Adrenal gland (tissue), 5 donors: ENCODE measurements at regions not wholly inside any gene's neighbourhood (a gene's known extent, or its start where the extent isn't known, plus 50 kb on each side); places are given as distances from the start of the nearest gene placed in this dataset.

Source experiments
- POLR2A ChIP-seq, 2 donors: fragments of 450-650 bp; IDR thresholded peaks; one replicate each; pipeline ENCODE4 v1.6.1; 2017; ENCODE audit warnings: antibody characterized with exemption in 2 of 2, mild to moderate bottlenecking in 2 of 2, moderate library complexity in 1 of 2
- TF ChIP-seq, protein P1 (sequence below), 6 experiments: fragments of 450-650 bp in 4 of 6; fragments of 200-600 bp in 2 of 6; sonication (generic) in 1 of 6; IDR thresholded peaks; 1 replicate in 5 of 6; 2 replicates in 1 of 6; pipeline versions ENCODE4 v1.5.1 to v1.8.0; 2016 to 2021; ENCODE audit warnings: antibody characterized with exemption in 6 of 6, mild to moderate bottlenecking in 2 of 6, moderate library complexity in 1 of 6
- donor health status: DM: no; HTN: no; CAD: no.

DNA sequence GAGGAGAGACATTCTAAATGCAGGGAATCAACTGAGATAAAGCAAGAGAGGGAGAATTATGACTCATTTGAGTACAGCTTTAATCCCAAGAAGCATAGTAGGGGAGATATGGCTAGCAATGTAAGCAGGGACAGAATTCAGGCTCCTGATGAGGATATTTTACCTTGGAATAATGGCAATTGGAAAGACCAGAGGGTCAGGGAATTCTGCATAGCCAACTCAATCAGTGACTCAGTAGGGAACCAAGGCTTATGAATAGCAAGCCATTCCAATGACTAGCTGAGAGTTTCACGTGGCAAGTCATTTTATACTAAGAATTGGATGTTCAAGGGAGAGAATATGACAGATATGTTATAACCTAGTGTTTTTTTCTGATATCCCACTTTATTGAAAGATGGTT lies 563.8 kb upstream of the NETO1 start:
- TF ChIP-seq, protein P1, sequence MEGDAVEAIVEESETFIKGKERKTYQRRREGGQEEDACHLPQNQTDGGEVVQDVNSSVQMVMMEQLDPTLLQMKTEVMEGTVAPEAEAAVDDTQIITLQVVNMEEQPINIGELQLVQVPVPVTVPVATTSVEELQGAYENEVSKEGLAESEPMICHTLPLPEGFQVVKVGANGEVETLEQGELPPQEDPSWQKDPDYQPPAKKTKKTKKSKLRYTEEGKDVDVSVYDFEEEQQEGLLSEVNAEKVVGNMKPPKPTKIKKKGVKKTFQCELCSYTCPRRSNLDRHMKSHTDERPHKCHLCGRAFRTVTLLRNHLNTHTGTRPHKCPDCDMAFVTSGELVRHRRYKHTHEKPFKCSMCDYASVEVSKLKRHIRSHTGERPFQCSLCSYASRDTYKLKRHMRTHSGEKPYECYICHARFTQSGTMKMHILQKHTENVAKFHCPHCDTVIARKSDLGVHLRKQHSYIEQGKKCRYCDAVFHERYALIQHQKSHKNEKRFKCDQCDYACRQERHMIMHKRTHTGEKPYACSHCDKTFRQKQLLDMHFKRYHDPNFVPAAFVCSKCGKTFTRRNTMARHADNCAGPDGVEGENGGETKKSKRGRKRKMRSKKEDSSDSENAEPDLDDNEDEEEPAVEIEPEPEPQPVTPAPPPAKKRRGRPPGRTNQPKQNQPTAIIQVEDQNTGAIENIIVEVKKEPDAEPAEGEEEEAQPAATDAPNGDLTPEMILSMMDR (IDR thresholded peaks at IDR 0.05) = no peak
- no peak for TF ChIP-seq POLR2A (IDR thresholded peaks at IDR 0.05)
